BJ (cell line): ENCODE measurements at regions not wholly inside any gene's neighbourhood (a gene's known extent, or its start where the extent isn't known, plus 50 kb on each side); places are given as distances from the start of the nearest gene placed in this dataset.

Experiments
- CTCF ChIA-PET: fragments of 350-600 bp; formaldehyde crosslinking; extraction: SDS; loops from one replicate; lab custom pipeline; 2021; ENCODE audit warnings: antibody characterized with exemption, inconsistent platforms; lab: Yijun Ruan, JAX
- POLR2A ChIA-PET: fragments of 300-600 bp; sonication (Branson Sonifier 250); formaldehyde crosslinking; extraction: SDS; loops from one replicate; lab custom pipeline; 2021; ENCODE audit warnings: antibody characterized with exemption; lab: Charles Lee
- DNase-seq: peaks from one replicate; pipeline ENCODE4 v3.0.0-alpha.2; 2011; ENCODE audit warnings: low read depth
- H3K27me3 ChIP-seq: 2 replicates; pipeline ENCODE4 v1.6.0; 2011; ENCODE audit warnings: low read length; ENCODE audit not compliant: control insufficient read depth, insufficient read depth
- H3K36me3 ChIP-seq: 2 replicates; pipeline ENCODE4 v1.5.1; 2011; ENCODE audit warnings: low read length; ENCODE audit not compliant: control insufficient read depth, insufficient read depth
- H3K4me3 ChIP-seq: 2 replicates; pipeline ENCODE4 v1.5.1; 2011; ENCODE audit warnings: low read depth, mild to moderate bottlenecking, control low read depth, low read length
- TF ChIP-seq, protein P1 (sequence below): IDR thresholded peaks from 2 replicates; pipeline ENCODE4 v1.5.1; 2011; ENCODE audit warnings: low read depth, mild to moderate bottlenecking, control low read depth, inconsistent platforms, low read length, moderate library complexity; ENCODE audit not compliant: insufficient read depth

DNA sequence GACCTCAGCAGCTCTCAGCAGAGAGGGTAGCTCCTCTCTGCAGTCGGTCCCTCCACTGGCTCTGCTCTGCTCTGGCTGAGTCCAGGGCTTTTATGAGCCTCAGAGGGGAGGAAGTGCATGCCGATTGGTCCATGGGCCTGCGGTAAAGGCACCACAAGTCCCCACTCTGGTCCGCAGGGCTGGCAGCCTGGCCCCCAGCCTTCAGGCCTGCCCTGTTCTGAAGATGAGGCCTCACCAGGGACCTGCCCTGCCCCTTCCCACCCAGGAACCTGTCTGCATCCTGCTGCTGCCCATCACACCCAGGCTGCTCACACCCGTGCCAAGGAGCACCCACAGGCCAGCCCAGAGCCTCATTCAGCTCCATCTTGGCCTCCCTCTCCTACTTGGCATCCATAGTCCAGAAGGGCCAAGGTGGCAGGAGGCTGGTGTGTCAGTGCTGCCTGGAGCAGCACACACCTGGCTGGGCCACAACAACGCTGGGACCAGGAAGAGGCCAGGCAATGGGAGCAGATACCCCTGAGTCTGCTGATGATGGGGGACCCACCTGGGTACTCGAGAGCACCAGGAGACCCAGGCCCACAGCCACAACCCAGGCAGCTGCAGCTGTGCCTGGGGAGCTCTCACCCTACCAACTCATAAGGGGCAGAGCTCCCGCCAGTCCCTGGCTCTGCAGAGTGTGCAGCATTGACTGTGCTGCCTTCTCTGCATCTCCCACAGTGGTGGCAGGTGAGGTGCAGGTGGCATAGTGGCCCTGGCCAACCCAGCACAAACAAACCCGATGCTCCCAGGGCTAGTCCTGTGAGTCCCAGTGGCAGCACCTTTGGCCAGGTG, 191.9 kb upstream of the NUDT6 start:
- ChIA-PET CTCF (interaction anchor here (1.0 to 1.4 kb wide), 2 partner anchors 11 to 13 kb away, joined by 3 to 5 read pairs; no protein-coding TSS in a partner anchor), POLR2A (no interaction called here)
- Histone ChIP-seq H3K4me3 (no peak overlapping the region), H3K27me3 (no peaks in the 10 kb centered on the region), H3K36me3 (peaks cover 3% of the 10 kb centered on the region)
- TF ChIP-seq, protein P1, sequence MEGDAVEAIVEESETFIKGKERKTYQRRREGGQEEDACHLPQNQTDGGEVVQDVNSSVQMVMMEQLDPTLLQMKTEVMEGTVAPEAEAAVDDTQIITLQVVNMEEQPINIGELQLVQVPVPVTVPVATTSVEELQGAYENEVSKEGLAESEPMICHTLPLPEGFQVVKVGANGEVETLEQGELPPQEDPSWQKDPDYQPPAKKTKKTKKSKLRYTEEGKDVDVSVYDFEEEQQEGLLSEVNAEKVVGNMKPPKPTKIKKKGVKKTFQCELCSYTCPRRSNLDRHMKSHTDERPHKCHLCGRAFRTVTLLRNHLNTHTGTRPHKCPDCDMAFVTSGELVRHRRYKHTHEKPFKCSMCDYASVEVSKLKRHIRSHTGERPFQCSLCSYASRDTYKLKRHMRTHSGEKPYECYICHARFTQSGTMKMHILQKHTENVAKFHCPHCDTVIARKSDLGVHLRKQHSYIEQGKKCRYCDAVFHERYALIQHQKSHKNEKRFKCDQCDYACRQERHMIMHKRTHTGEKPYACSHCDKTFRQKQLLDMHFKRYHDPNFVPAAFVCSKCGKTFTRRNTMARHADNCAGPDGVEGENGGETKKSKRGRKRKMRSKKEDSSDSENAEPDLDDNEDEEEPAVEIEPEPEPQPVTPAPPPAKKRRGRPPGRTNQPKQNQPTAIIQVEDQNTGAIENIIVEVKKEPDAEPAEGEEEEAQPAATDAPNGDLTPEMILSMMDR: no peak
- DNase-seq: no peak

DNA sequence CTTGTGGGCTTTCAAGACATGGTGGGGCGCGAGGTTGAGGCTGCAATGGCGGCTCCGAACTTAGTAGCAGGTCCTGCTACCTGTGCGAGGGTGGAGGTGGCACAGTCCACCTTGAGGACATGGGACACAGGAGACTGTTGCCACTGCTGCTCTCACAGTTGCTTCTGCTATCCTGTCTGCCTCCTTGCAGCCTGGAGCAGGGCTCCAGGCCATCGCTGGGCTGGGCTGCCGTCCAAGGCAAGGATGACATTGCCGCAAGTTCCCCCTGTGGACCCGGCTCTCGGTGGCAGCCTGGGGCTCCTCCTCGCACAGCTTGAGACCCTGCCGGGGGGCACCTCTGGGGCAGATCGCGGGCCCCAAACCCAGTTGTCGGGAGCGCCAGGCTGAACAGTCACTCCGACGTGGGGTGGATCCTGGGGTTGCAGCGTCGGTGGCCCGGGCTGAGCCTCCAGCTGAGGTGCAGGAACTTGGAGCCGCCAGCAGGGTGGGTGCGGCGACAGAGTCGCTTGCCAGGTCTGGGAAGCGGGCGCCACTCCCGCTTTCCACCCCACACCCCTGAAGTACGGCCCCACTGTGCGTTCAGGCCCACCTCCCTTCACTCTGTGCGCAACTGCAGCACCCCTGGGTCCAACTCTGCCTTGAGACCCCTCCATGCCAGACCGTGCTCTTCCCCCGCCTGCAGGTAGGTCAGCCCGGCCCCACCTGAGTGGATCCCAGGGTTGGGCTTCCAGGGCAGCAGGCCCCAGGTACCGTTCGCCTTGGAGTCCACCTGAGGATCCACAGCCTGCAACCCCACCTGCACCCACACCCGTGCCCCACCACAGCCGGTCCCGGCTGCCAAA, 192.7 kb upstream of the NUDT6 start:
- DNase-seq: no peak
- CTCF ChIA-PET: interaction anchor here (0.9 to 1.7 kb wide), 2 partner anchors 12 to 449 kb away, joined by 3 to 5 read pairs; no protein-coding TSS in a partner anchor
- H3K36me3 ChIP-seq: peaks cover 3% of the 10 kb centered on the region
- no peak overlapping the region for H3K4me3 ChIP-seq
- TF ChIP-seq, protein P1: no peak
- H3K27me3 ChIP-seq: no peaks in the 10 kb centered on the region
- POLR2A ChIA-PET: no interaction called here

DNA sequence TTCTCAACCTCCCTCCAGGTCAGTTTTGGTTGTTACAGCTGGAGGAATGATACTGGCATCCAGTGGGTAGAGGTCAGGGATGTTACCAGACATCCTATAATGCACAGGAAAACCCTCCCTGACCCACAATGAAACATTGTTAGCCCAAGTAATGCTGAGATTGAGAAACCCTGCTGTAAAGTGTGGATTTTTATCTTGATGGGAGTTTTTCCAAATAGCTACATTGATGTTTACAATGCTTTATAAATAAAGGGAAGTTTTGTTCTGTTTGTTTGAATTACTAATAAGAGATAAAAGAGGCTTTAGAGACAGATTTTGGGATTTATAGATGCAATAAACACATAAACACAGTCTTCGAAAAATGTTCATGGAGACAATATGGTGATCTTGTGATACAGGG, 194.0 kb upstream of the NUDT6 start:
- TF ChIP-seq, protein P1: no peak
- H3K27me3 ChIP-seq: no peaks in the 10 kb centered on the region
- no peak for DNase-seq
- peaks cover 3% of the 10 kb centered on the region for H3K36me3 ChIP-seq
- ChIA-PET CTCF (interaction anchor here (0.9 to 1.7 kb wide), 3 partner anchors 10 to 448 kb away, joined by 3 to 5 read pairs (median 3); no protein-coding TSS in a partner anchor), POLR2A (interaction anchor here (0.8 kb wide), 1 partner anchor 495 kb away, joined by 3 read pairs; no protein-coding TSS in a partner anchor)
- H3K4me3 ChIP-seq: no peak overlapping the region

DNA sequence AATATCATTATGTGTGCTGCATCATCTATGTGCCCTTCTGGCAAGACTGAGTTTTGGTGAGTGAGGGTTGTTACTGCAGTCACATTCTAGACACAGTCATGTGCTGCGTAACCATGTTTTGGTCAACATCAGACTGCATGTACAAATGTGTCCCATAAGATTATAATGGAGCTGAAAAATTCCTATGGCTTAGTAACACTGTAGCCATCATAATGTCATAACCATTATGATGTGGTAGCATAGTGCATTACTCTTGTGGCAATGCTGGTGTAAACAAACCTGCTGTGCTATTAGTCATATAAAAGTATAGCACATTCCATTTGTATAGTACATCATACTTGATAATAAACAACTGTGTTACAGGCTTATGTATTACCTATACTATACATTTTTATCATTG, 198.1 kb upstream of the NUDT6 start:
- no peak for DNase-seq
- no peaks in the 10 kb centered on the region for H3K36me3 ChIP-seq
- CTCF ChIA-PET: interaction anchor here (0.6 kb wide), 1 partner anchor 374 kb away, joined by 4 read pairs; no protein-coding TSS in a partner anchor

More for the DNA sequence above, 198.1 kb upstream of the NUDT6 start:
- TF ChIP-seq, protein P1: no peak
- POLR2A ChIA-PET: no interaction called here
- Histone ChIP-seq H3K27me3 (no peaks in the 10 kb centered on the region), H3K4me3 (no peak overlapping the region)
